UCSD-AML1 (cell line): ENCODE measurements at regions not wholly inside any gene's neighbourhood (a gene's known extent, or its start where the extent isn't known, plus 50 kb on each side); places are given as distances from the start of the nearest gene placed in this dataset.
A peak's percentile ranks its signal among the peaks of the same experiment; 100 is the strongest.
"Not testable (repeated sequence)": the region's sequence is repeated elsewhere in the genome, so short reads cannot be mapped to it uniquely, and the experiment has no call there.

Experiments
- DNase-seq: peaks from one replicate; lab custom pipeline; 2025; ENCODE audit not compliant: unreplicated experiment; lab: John Stamatoyannopoulos, UW

DNA sequence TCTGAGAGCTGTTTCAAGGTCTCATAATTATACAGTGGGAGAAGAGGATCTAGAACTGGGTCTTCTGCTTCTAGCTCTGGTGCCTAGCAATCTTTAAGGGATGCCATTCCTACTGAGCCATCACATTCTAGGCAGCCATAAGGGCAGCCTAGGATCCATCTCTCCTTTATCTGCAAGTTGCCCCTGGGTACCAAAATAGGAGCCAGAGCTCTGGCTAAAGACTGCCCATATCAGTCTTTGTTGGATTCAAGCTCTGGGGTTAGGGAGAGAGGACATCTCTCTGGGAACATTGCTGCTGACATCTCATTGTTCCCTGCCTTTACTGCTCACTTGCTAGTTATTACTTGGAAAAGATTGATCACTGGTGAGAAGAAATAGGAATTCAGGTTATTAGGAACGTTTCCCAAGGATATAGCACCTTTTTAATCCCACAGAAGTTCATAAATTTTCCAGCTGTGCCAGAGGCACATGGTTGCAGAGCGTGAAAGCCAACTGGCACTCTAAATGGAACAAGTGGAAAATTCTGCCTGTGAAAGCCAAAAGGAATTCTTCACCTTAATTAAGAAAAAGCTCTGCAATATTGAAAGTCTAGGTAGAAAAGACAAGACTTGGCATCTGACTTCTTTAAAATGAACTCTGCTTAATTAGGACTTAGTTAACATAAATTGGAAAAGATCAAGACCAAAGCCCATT, 102.2 kb downstream of the CDC42EP3 start:
- DNase-seq: no peak

DNA sequence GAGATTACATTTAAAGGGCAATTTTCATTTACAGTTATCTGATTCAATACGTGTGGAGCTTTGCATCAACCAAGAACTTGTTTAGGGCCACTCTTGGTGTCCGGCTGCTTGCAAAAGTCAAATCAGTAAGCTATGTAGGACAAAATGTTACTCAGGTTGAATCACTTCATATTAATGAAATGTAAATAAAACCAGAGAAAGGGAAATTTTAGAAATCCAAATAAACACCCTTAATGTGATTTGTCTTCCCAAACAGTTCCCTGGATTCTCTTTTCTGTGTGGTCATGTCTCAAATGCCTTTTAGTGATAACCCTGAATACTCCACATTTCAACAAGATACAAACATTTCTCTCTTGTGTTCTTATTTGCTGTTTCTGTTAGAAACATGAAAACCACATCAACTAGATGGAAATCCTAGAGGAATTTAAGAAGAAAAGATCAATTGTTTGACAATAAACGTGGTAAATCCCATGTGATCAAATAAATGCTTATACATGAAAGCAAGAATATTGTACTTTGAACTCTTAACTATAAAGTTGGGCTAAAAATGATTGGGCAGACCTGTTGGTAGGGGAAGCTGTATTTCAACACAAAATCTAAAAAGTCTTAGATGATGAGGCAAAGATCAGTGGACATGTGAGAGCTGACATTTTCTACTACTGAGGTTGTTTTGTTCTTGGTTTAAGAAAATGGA, 101.3 kb downstream of the CDC42EP3 start:
- DNase-seq: no peak

DNA sequence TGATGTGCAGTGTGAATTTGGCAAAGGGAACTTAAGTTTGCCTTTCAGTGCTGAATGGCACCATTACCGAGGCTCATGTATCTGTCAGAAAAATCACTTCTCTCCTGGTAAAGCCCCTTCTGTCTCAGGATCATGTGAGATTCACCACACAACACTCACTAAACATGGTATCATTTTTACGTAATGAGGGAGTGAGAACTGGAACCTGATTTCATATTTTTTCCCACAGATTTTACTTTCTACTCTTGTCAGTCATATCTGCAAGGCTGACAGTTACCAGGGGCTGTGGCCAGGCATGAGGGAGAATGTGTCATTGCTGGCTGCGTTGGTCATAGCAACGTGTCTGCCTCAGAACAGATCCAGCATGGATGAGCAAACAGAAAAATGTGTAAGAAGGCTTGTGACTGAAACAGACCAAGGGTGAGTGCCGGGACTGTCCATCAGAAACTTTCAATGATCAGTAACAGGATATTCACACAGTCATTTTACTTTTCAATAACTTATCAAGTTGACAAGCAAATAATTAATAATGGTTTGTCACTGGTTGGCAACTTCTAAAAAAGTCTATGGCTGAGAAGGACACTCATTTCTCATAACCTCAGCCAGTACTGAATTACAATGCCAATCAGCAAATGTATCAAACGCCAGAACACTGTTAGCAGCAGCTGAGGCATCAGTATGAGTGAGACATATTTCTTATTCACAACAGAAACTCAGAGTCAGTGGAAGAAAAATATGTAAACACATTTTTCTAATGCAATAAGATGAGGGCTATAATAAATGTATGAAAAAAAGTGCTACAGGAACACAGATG, 100.5 kb downstream of the CDC42EP3 start:
- no peak for DNase-seq

DNA sequence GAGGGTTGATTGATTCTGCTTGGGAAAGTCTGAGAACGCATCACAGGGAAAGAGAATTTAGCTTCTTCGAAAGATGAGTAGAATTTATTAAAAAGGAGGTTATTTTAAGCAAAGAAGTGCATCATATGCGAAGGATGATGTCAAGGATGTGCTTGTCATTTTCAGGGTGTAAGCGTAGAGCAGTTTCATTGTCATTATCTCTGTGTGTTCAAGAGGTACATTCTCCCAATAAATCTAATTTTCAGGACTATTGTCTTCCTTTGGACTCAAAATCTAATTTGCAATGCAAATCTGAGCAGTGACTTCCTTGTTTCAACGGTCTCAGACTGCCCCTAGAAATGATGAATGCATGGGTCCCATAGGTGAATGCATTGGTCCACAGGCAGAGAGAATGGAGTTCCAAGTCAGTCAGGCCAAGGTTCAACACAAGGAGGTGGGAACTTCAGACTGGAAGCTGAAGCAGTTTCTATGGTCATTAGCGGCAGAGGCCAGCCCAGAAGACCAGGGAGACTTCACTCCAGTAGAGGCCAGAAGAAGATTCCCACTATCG, 99.8 kb downstream of the CDC42EP3 start:
- no peak for DNase-seq

DNA sequence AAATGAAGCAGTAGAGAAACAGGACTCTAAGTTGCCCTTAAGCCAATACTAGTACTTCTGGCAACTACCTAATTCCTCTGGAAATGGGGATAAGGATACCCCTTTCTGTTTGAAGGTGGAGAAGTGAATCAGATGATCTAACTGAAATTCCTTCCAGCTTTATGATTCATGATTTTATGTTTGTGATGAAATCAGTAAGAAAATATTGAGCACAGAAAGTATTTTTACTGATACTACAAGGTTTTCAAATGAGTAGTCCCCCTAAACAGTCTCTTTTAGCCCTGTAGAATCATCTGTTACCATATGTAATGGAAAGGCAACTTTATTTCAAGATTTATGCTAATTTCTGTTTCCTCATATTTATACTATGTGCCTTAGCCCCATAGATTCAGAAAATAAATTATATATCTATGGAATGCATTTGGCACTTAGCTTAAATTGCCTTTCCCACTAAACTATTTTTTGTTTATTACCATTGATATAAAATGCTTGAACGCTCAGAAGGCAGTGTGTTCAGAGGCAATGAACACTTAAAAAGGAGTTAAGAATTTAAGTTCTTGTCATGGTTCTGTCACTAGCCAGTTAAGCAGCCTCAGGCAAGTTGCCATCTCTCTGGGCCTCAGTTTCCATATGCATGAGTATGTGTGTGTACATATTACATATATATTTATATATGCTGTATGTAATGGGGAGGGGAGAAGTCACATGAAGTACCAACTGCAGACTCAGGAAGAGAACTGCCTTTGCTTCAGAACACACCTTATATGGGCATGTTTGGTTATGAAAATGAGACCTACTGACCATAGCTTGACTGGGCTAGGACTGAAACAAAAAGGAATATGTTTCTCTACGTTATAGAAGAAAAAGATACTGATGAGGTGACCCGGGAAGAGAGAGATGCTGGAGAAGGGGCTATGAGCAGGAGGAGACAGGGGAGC, 97.7 kb downstream of the CDC42EP3 start:
- DNase-seq: no peak

DNA sequence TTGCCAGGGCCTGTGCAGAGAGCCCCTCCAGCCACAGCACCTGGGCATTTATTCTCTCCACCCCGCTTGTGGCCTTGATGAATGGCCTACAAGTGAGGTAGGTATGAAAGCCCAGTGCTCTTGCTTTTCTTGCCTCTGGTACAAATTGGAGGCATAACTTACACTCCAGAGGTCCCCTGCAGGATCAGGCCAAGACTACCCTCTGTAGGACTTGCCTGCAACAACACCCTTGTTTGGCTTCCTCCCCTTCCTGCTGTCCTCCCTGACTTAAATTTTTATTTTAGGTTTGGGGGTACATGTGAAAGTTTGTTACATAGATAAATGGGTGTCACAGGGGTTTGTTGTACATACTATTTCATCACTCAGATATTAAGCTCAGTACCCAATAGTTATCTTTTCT, 95.7 kb downstream of the CDC42EP3 start:
- no peak for DNase-seq

DNA sequence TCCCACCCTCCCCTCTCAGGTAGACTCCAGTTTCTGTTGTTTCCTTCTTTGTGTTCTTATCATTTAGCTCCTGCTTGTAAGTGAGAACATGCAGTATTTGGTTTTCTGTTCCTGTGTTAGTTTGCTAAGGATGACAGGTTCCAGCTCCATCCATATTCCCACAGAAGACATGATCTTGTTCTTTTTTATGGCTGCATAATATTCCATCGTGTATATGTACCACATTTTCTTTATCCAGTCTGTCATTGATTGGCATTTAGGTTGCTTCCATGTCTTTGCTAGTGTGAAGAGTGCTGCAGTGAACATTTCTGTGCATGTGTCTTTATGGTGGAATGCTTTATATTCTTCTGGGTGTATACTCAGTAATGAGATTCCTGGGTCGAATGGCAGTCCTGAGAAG, 95.2 kb downstream of the CDC42EP3 start:
- DNase-seq: not testable (repeated sequence)

DNA sequence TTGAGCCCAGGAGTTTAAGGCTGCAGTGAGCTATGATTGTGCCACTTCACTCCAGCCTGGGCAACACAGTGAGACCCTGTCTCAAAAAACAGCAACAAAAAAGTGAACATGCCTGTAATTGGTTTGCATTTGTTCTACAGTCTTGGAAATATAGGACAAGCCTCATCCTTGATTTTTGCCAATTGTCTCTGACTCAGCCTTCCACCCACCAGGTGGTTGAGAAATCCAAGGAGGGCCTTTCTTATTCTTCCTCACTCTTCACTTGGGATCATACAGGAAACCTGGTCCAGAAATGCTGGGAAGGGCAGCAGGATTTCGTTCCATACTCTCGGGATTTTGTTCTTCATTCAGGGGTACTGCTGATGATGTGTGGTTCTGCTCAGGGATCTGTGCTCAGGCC, 94.6 kb downstream of the CDC42EP3 start:
- no peak for DNase-seq

DNA sequence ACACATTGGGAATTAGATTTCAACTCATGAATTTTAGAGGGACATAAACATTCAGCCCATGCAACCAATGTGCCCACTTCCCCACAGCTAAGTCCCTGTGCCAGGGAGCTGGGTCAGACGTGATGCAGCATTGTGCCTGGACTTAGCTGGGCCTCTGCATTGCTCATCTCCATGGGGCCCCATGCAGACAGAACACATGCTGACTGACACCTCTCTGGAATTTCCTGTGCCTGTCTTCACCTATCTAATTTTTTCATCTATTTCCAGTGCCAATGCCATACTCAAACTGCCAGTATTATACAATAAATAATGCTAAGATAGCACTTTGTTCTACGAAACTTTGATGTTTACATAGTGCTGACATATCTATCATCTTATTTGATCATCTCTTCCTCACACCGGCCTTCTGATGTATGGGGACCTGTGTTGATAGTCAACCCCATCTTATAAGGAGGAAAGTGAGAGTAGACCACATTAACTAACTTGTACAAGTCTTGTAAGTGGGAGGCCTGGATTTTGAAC, 92.2 kb downstream of the CDC42EP3 start:
- DNase-seq: no peak

DNA sequence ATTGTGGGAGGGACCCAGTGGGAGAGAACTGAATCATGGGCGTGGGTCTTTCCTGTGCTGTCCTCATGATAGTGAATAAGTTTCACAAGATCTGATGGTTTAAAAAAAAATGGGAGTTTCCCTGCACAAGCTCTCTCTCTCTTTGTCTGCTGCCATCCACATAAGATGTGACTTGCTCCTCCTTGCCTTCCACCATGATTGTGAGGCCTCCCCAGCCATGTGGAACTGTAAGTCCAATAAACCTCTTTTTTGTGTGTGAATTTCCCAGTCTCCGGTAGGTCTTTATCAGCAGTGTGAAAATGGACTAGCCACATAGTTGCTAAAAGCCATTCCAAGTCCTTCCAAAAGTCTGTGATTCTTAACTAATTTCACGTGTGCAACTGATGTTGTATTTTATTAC, 91.5 kb downstream of the CDC42EP3 start:
- not testable (repeated sequence) for DNase-seq

DNA sequence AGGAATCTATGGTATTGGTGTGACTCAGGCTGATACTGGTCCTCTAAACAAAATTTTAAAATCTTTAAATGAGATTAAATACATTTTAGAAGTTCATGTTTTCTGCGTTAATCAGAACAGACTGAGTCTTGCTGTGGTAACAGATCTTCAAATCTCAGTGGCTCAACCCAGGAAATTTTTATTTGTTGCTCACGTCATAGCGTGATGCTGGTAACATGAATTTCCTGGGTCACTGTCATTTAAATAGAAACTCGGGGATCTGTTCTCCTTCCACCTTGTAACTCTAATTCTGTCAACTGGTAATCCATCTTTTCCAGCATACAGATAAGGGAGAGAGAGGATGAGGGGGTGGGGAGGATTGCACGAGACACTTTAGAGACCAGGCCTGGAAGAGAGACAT, 90.0 kb downstream of the CDC42EP3 start:
- no peak for DNase-seq

DNA sequence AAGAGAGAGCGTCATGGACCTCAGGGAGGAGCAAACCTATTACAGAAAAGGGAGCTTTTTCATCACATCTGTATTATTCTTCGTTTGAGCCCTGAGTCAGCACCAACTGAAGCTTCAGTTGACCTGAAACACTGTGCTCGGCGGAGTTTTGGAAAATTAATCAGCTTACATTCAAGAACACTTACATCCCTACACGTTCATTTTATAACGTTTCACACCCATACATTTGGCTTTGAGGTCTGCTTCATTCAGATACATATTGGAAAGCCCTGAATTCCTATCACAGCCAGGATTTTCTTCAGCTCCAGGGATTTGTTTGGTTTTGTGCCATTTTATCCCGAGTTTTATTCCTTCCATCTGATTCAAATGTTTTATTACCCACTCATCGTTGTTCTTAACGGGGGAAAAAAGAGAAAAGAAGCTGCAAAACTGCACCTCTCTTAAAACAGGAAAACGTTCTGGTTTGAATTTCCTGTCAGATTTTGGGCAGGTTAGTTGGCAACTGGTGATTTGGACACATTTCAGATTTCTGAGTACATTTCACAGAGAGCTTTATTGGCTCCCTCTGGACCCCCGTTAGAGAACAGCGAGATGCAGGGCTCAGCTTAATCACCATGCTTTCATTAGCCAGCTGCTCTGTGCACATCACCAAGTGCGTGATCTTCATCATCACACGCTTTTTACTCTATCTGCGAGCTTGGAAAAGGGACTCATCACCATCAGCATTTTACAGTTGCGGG, 88.8 kb downstream of the CDC42EP3 start:
- DNase-seq: no peak

DNA sequence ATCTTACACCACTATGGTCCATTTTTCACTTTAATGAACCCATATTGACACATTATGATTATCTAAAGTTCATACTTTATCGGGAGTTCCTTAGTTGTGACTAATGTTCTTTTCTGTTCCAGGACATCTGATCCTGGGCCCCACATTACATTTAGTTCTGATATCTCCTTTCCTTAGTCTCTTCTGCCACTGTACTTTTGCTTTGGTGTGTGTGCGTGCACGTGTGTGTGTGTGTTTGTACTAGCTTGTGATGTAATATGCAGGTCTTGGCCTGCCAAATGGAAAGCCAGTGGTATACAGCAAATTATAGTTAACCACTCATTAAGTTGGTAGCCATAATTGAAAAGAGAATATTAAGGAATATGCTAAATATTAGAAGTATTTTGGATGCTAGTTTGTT, 88.0 kb downstream of the CDC42EP3 start:
- DNase-seq: no peak

DNA sequence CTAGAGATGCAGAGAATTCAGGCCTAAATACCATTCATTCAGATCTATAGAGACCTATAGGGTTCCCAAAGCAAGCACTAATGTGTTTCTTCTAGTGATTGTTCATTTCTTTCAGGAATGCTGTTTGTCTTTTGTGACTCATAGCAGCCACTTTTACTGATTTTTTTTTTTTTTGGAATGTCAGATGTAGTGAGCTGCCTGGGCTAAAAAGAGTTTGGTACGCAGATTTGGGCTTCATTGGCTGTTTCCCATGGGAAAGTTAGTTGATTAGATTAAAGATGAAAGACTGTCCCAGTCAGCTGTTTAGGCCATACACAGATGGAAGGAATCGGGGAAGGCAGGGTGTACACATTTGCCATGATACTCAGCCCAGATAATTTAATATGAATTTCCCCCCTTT, 87.6 kb downstream of the CDC42EP3 start:
- DNase-seq: no peak

DNA sequence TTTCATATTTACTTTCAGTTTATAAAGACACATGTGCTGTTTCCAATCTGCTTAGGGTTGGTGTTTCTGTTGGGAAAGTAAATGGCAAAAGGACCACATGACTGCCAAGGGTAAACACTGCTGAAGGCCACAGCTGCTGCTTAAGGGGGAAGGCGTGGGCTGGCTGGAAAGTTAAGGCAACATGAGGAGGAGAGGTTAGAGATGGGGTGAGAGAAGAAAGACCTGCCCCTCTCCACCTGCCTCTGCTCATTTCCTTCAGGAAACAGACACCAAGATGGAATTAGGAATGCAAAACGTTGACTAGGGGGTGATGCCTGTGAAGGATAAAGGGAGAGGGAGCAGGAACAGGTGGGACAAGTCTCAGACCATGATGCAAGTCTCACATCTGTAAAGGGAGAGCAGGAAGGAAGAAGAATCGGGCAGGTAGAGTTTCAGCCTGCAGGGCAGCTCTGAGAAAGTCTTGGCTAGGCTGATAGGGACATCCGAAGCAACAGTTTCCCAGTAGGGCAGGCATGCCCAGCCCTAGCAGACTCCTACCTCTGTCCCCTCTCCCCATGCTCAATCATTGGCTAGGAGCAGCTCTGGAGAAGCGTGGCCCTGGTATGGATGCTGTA, 86.0 kb downstream of the CDC42EP3 start:
- DNase-seq: no peak

DNA sequence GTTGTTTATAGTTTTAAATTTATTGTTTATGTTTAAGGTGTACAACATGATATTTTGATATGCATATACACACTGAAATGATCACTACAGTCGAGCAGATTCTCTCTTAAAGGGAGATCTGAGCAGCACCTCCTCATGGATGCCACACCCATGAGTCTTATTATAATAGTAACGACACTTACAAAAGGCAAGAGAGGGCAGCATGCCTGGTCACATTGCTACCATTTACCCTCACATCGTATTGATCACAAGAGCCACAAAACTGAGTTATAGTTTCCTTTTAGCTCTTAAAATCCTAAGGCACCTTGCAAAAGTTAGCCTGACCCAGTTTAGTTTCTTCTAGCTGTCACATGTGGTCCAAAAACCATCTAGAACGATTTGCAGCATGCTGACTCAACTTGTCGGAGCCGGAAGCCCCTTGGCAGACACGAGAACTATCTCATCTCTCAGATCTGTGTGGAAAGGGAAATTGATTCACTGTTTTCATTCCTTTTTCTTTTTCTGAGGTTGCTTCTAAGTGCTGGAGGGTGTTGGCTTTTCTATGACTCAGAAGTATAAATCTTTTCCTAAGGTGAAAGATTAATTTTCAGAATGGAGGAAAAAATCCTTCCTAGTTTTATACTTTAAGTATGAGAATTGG, 85.3 kb downstream of the CDC42EP3 start:
- peak; percentile 22 for DNase-seq

DNA sequence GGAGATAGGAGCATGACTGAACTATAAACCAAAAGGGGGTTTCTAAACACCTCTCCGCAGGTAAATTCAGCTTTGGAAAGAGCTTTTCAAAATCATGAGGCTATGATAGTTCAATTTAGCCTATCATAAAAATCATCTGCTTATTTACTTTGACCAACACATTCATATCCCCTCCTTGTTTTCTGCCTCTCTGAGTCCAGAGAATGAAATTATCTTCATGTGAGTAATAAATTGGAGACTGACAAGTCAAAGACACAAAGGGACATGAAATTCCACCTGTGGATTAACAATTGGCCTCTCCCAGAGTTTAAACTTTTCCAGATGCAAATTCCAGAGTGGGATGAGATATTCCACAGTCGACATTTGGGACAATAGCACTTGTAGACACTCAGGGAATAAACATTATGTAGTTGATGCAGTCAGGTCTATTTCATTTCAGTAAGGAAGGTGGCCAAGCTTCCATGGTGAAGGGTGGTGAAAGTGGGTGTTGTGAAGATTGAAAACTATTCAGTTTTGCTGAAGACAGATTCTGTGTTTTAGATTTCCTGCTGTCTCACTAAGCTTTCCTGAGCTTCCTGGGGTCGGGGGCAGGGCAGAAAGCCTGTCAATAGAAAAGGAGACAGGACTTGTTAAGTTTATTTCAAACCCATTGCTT, 84.7 kb downstream of the CDC42EP3 start:
- DNase-seq: no peak

DNA sequence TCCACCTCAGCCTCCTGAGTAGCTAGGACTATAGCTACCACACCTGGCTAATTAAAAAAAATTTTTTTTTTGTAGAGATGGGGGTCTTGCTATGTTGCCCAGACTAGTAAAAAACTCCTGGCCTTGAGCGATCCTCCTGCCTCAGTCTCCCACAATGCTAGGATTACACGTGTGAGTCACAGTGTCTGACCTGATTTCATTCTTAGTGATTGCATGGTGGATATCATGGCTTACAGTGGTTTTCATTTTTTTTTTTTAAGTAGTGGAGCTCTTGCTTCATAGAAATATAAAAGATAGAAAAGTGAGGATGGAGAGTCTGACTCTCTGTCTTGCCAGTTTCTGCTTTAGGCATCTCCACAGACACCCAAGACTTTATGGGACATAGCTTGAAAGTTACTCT, 83.6 kb downstream of the CDC42EP3 start:
- no peak for DNase-seq
